ENCODE measurements at regions not wholly inside any gene's neighbourhood (a gene's known extent, or its start where the extent isn't known, plus 50 kb on each side); places are given as distances from the start of the nearest gene placed in this dataset.

- TF ChIP-seq, protein P1, sequence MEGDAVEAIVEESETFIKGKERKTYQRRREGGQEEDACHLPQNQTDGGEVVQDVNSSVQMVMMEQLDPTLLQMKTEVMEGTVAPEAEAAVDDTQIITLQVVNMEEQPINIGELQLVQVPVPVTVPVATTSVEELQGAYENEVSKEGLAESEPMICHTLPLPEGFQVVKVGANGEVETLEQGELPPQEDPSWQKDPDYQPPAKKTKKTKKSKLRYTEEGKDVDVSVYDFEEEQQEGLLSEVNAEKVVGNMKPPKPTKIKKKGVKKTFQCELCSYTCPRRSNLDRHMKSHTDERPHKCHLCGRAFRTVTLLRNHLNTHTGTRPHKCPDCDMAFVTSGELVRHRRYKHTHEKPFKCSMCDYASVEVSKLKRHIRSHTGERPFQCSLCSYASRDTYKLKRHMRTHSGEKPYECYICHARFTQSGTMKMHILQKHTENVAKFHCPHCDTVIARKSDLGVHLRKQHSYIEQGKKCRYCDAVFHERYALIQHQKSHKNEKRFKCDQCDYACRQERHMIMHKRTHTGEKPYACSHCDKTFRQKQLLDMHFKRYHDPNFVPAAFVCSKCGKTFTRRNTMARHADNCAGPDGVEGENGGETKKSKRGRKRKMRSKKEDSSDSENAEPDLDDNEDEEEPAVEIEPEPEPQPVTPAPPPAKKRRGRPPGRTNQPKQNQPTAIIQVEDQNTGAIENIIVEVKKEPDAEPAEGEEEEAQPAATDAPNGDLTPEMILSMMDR (IDR thresholded peaks at IDR 0.05; ENCODE audit: control insufficient read depth, insufficient read depth, low read depth, low read length, missing control alignments) = no peak
- no peak overlapping the region for H3K4me3 ChIP-seq (ENCODE audit: control insufficient read depth, low read depth, low read length)
- DNase-seq (ENCODE audit: low read depth) = no peak
These were observed 344.9 kb downstream of the ICE1 start for GRCh38 chr5:5767286-5767928.

DNA sequence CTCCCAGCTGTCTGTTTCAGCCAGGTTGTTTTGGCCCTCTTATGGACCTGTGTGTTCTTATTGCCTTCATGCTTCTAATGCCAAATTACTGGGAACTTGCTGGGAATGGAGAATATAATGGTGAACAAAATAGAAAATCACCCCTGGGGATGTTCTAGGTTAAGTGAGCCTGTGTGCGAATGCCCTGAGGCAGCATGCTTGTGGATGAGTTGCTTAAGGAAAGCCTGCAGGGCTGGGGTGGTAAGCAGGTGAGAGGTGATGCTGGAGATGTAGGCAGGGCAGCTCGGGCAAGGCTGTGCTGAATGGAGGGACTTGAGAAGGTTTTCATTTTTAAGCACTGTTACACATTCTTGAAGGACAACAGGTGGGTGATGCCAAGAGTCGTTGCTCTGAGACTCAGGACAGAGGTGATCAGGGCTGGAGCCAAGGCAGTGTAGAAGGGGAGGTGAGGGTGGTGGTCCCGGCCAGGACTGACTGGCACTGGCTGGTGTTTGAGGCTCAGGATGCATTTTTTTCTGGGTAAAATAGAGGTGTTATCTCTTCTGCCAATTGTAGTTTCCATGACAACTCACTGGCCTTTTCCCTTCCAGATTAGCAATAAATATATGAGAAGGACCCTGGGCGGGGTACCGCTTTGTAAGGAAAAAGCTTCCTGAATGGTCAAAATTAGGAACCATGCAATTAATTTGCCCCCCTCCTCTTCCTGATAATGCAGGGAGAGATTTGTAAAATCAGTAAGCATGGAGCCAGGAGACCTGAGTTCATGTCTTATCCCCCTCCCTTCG is 342.8 kb downstream of the ICE1 start:
- DNase-seq (ENCODE audit: low read depth) = no peak
- TF ChIP-seq, protein P1 (IDR thresholded peaks at IDR 0.05; ENCODE audit: control insufficient read depth, insufficient read depth, low read depth, low read length, missing control alignments) = no peak
- no peak overlapping the region for H3K4me3 ChIP-seq (ENCODE audit: control insufficient read depth, low read depth, low read length)

DNA sequence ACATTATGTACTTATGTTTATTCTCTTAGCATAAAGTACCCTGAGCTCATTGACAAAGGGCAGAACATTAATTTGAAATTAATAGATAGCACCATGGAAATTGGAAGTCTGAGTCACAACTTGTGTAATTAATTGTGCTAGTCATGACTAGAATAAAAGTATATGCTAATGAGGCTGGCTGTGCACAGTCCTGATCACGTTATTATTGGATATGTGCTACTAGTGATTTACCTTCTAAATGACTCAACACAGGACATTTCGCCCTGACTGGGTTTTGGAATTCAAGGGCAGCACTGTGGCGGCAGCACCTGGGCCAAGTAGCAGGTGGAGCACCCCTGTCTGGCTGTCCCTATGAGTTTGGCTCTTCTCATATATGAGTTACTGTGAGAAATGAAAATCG is 341.8 kb downstream of the ICE1 start:
- DNase-seq (ENCODE audit: low read depth) = no peak
- TF ChIP-seq, protein P1 (IDR thresholded peaks at IDR 0.05; ENCODE audit: control insufficient read depth, insufficient read depth, low read depth, low read length, missing control alignments) = no peak
- no peak overlapping the region for H3K4me3 ChIP-seq (ENCODE audit: control insufficient read depth, low read depth, low read length)

GRCh38 chr5:5756762-5757161 is 334.3 kb downstream of the ICE1 start:
- H3K4me3 ChIP-seq (ENCODE audit: control insufficient read depth, low read depth, low read length) = no peak overlapping the region
- TF ChIP-seq, protein P1 (IDR thresholded peaks at IDR 0.05; ENCODE audit: control insufficient read depth, insufficient read depth, low read depth, low read length, missing control alignments) = no peak
- no peak for DNase-seq (ENCODE audit: low read depth)

- H3K4me3 ChIP-seq (ENCODE audit: control insufficient read depth, low read depth, low read length) = no peak overlapping the region
- TF ChIP-seq, protein P1 (IDR thresholded peaks at IDR 0.05; ENCODE audit: control insufficient read depth, insufficient read depth, low read depth, low read length, missing control alignments) = no peak
- DNase-seq (ENCODE audit: low read depth) = no peak
These were observed 333.4 kb downstream of the ICE1 start for GRCh38 chr5:5755888-5756287.

DNA sequence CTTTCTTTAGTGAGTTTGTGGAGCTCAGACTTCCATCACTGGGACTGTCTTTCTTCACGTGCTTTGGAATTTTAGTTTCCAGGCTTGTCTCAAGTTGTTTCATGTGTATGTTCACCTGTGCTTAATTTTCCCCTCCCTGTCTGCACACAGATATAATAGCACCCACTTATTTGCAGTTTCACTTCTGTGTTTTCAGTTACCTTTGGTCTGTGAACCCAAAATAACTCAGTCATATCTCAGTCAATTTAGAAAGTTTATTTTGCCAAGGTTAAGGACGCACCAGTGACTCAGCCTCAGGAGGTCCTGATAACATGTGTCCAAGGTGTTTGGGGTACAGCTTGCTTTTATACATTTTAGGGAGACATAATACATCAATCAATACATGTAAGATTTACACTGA is 330.4 kb downstream of the ICE1 start:
- TF ChIP-seq, protein P1 (IDR thresholded peaks at IDR 0.05; ENCODE audit: control insufficient read depth, insufficient read depth, low read depth, low read length, missing control alignments) = no peak
- DNase-seq (ENCODE audit: low read depth) = no peak
- no peak overlapping the region for H3K4me3 ChIP-seq (ENCODE audit: control insufficient read depth, low read depth, low read length)

All from AG09309 (cell line).